Brain microvascular endothelial cell (primary cell): ENCODE measurements at regions not wholly inside any gene's neighbourhood (a gene's known extent, or its start where the extent isn't known, plus 50 kb on each side); places are given as distances from the start of the nearest gene placed in this dataset.

Experiments used
- DNase-seq: peaks from one replicate; pipeline ENCODE4 v3.0.0-alpha.2; 2020
- H3K27ac ChIP-seq: fragments of 250-450 bp; sonication (Bioruptor Pico); 2 replicates; pipeline ENCODE4 v1.5.1; 2020; ENCODE audit warnings: mild to moderate bottlenecking, moderate library complexity
- H3K27me3 ChIP-seq: fragments of 250-450 bp; sonication (Bioruptor Pico); replicated peaks from 2 replicates; pipeline ENCODE4 v1.5.1; 2020; ENCODE audit warnings: mild to moderate bottlenecking
- H3K36me3 ChIP-seq: fragments of 250-450 bp; sonication (Bioruptor Pico); replicated peaks from 2 replicates; pipeline ENCODE4 v1.5.1; 2020; ENCODE audit warnings: mild to moderate bottlenecking
- H3K4me3 ChIP-seq: 2 replicates; pipeline ENCODE4 v1.5.1; 2011; ENCODE audit warnings: low read depth, mild to moderate bottlenecking, control low read depth, low read length, moderate library complexity
- CTCF ChIP-seq: IDR thresholded peaks from 2 replicates; pipeline ENCODE4 v1.5.1; 2011; ENCODE audit warnings: low read depth, mild to moderate bottlenecking, moderate library complexity, low read length, control low read depth, inconsistent platforms; ENCODE audit errors: missing control alignments
- in situ Hi-C: cut with HindIII; loops from 2 replicates; pipeline ENCODE4 v1.10.0; 2017; ENCODE audit warnings: low sequenced_read_pairs, low pct_ligation_motif_present

DNA sequence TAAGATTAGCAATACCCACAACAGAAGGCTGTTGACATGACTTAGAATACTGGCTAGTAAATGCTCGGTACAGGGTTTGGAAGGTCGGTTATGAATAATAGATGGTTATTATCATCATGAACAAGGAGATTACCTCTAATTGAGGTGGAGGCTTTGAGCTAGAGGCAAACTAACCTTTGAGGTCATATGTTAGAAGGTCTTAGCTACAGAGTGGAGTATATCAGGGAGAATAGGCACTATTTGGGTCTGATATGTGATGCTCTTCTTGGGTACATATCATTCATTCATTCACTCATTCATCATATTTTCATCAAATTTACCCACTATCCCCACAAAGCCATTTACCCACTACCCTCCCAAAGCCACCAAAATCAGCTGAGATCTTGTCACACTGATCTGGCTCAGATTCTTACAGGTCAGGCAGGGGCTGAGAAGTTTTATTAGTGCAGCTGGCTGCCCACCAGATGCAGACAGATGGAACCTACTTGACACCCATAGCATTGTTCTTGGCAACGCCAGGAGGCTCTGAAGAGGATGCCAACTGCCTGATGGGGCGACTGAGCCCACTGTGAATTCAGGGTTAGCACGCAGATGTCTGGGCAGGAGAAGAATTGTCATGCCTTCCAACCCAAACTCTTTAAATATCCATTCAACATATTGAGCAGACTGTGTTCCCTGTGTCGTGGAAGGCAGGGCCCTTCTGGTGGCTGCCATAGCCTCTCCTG is 90.2 kb upstream of the SH3PXD2B start:
- in situ Hi-C loops: no loop called here
- Histone ChIP-seq H3K36me3 (no peaks in the 10 kb centered on the region), H3K27me3 (peaks cover 3% of the 10 kb centered on the region), H3K27ac (no peak overlapping the region), H3K4me3 (no peak overlapping the region)
- no peak for DNase-seq
- no peak for TF ChIP-seq CTCF

GRCh38 chr5:172543484-172544298 is 89.4 kb upstream of the SH3PXD2B start:
- no peak overlapping the region for H3K27ac ChIP-seq
- H3K36me3 ChIP-seq: no peaks in the 10 kb centered on the region
- H3K27me3 ChIP-seq: peaks cover under 1% of the 10 kb centered on the region
- in situ Hi-C loops: no loop called here
- no peak for TF ChIP-seq CTCF
- no peak for DNase-seq
- no peak overlapping the region for H3K4me3 ChIP-seq

DNA sequence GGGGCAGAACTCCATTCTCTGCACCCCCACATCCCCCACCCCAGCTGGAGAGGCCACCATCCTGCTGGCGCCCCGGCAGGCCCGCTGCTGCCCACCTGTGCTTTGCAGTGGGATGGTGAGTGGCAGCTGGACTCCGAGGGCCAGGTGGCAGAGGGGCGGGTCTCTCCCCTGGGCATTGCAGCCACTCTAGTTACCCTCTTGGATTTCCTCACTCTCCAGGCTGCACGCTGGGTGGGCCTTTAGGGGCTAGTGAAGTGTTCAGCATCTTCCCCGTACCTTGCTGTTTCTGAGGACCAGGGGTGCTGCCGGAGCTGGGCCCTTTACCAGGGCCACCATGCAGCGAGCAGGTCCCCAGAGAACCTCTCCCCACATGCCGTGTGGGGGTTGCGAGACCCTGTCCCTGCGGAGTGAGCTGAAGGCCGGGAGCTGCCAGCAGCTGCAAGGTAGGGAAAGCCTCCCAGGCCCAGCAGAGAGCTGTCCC is 88.4 kb upstream of the SH3PXD2B start:
- no peak overlapping the region for H3K4me3 ChIP-seq
- no peaks in the 10 kb centered on the region for H3K27me3 ChIP-seq
- TF ChIP-seq CTCF: no peak
- no peaks in the 10 kb centered on the region for H3K36me3 ChIP-seq
- no peak overlapping the region for H3K27ac ChIP-seq
- no peak for DNase-seq
- in situ Hi-C loops: no loop called here

DNA sequence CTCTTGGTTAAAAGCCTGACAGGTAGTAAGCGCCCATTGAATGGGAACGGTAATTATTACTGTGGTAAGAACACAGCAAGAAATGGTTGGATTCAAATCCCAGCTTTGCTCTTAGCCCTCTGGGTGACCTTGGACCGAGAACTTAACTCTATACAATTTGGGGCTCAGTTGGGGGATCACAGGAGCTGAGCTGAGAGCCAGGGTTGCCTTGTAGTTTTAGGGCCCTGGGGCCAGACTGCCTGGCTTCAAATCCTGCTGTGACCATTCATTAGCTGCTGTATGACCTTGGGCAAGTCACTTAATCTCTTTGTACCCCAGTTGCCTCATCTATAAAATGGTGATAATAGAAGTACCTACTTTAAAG is 87.4 kb upstream of the SH3PXD2B start:
- Histone ChIP-seq H3K27me3 (no peaks in the 10 kb centered on the region), H3K27ac (no peak overlapping the region), H3K36me3 (no peaks in the 10 kb centered on the region), H3K4me3 (no peak overlapping the region)
- no peak for TF ChIP-seq CTCF
- in situ Hi-C loops: no loop called here
- no peak for DNase-seq

GRCh38 chr5:172541099-172541772 is 86.9 kb upstream of the SH3PXD2B start:
- in situ Hi-C loops: no loop called here
- Histone ChIP-seq H3K27me3 (no peaks in the 10 kb centered on the region), H3K27ac (no peak overlapping the region), H3K4me3 (no peak overlapping the region), H3K36me3 (no peaks in the 10 kb centered on the region)
- no peak for DNase-seq
- no peak for TF ChIP-seq CTCF
